ENCODE measurements at regions not wholly inside any gene's neighbourhood (a gene's known extent, or its start where the extent isn't known, plus 50 kb on each side); places are given as distances from the start of the nearest gene placed in this dataset.

GRCh38 chr5:165258197-165258771 is 1752.9 kb downstream of the MAT2B start:
- no peak for DNase-seq

- no peak for DNase-seq
Measured at GRCh38 chr5:165260426-165260825, 1755.0 kb downstream of the MAT2B start.

GRCh38 chr5:165263536-165263935 is 1758.1 kb downstream of the MAT2B start:
- DNase-seq: no peak

- DNase-seq: no peak
Measured at GRCh38 chr5:165266939-165267338, 1761.5 kb downstream of the MAT2B start.

- no peak for DNase-seq
Measured at GRCh38 chr5:165272436-165272835, 1767.0 kb downstream of the MAT2B start.

GRCh38 chr5:165277661-165278060 is 1772.2 kb downstream of the MAT2B start:
- no peak for DNase-seq

- no peak for DNase-seq
Measured at GRCh38 chr5:165282491-165282890, 1777.1 kb downstream of the MAT2B start.

- DNase-seq: no peak
Measured at GRCh38 chr5:165286692-165287091, 1781.3 kb downstream of the MAT2B start.

GRCh38 chr5:165290535-165290934 is 1785.1 kb downstream of the MAT2B start:
- DNase-seq: no peak

GRCh38 chr5:165296401-165297130 is 1791.1 kb downstream of the MAT2B start:
- DNase-seq: no peak

GRCh38 chr5:165304193-165304827 is 1798.9 kb downstream of the MAT2B start:
- DNase-seq: no peak

GRCh38 chr5:165305596-165305995 is 1800.2 kb downstream of the MAT2B start:
- DNase-seq: no peak

GRCh38 chr5:165309446-165309845 is 1804.0 kb downstream of the MAT2B start:
- no peak for DNase-seq

- DNase-seq: no peak
Measured at GRCh38 chr5:165310031-165310430, 1804.6 kb downstream of the MAT2B start.

GRCh38 chr5:165321912-165322311 is 1816.5 kb downstream of the MAT2B start:
- no peak for DNase-seq

GRCh38 chr5:165325221-165325620 is 1819.8 kb downstream of the MAT2B start:
- DNase-seq: no peak

- no peak for DNase-seq
Measured at GRCh38 chr5:165327631-165328030, 1822.2 kb downstream of the MAT2B start.

GRCh38 chr5:165328846-165329245 is 1823.4 kb downstream of the MAT2B start:
- no peak for DNase-seq

- DNase-seq: no peak
Measured at GRCh38 chr5:165333623-165334022, 1828.2 kb downstream of the MAT2B start.

GRCh38 chr5:165334201-165334600 is 1828.8 kb downstream of the MAT2B start:
- DNase-seq: no peak

- DNase-seq: no peak
Measured at GRCh38 chr5:165349735-165350134, 1844.3 kb downstream of the MAT2B start.

GRCh38 chr5:165351342-165351741 is 1845.9 kb downstream of the MAT2B start:
- no peak for DNase-seq

- DNase-seq: no peak
Measured at GRCh38 chr5:165360366-165360765, 1854.9 kb downstream of the MAT2B start.

- DNase-seq: no peak
Measured at GRCh38 chr5:165360784-165361542, 1855.5 kb downstream of the MAT2B start.

Data from activated CD4-positive, alpha-beta T cell treated with anti-CD3 and anti-CD28 coated beads for 48 hours (primary cell).